GM21825 (cell line): ENCODE measurements at regions not wholly inside any gene's neighbourhood (a gene's known extent, or its start where the extent isn't known, plus 50 kb on each side); places are given as distances from the start of the nearest gene placed in this dataset.
A peak's percentile ranks its signal among the peaks of the same experiment; 100 is the strongest.

Source experiments
- ATAC-seq: cut with Tn5 transposase; IDR thresholded peaks from one replicate; pipeline ENCODE4 v1.9.1; 2021; ENCODE audit warnings: mild to moderate bottlenecking, moderate library complexity; ENCODE audit not compliant: unreplicated experiment

DNA sequence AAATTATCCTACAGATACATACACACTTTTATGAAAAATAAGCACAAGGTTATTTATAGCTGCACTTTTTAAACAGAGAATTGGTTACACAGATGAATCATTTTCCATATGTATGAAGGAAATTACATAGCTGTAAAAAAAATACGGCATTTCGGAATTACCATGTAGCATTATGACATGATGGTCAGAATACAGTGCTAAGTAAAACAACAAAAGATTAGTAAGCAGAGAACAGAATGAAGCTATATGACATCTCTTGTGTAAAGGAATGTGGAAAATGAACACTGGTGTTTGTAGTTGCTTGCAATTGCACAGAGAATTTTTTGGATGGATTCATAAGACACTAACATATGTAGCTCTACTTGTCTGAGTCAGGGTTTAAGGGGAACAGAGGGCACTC lies 1222.0 kb upstream of the PRKX start:
- ATAC-seq = peak; percentile 14

- no peak for ATAC-seq
These were observed 1219.3 kb upstream of the PRKX start for GRCh38 chrX:4932790-4933189.

GRCh38 chrX:4930426-4930825 lies 1217.0 kb upstream of the PRKX start:
- ATAC-seq = no peak

GRCh38 chrX:4925911-4926310 lies 1212.5 kb upstream of the PRKX start:
- no peak for ATAC-seq

- ATAC-seq = no peak
These were observed 1195.9 kb upstream of the PRKX start for GRCh38 chrX:4909348-4909747.

DNA sequence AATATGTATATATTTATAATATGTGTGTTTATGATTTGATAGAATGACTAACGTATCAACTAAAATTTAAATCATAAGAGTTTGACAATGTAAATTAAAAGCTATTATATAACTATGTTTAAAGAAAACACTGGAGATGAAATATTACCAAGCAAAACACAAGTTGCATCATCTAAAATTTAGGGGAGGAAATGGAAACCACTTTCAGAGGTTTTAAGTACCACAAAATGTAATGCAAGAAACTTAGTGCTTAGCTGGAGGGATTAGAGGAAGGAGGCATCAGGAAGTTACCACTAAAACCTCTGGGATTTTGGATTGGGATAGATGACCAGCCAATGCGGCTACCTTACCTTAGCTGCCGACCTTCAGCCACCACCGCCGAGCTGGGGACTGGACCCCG lies 1192.1 kb upstream of the PRKX start:
- no peak for ATAC-seq

DNA sequence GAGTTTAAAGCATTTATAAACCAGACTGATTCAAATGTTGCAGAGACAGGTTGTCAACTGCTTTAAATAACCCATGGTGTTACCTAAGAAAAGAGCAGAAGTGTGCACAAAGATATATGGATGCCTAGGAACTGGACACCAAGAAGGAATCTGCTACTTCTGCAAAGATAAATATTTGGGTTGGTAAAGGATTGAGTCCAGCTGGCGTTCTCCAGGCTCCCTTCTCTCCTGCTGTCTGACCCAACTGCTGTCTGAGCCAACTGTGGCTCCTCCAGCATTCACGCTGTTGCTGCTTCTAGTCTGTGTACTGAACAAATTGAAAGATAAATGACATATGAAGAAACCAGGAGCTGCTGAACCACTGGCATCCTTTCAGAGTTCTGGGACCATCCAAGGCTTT lies 1167.8 kb upstream of the PRKX start:
- ATAC-seq = no peak

DNA sequence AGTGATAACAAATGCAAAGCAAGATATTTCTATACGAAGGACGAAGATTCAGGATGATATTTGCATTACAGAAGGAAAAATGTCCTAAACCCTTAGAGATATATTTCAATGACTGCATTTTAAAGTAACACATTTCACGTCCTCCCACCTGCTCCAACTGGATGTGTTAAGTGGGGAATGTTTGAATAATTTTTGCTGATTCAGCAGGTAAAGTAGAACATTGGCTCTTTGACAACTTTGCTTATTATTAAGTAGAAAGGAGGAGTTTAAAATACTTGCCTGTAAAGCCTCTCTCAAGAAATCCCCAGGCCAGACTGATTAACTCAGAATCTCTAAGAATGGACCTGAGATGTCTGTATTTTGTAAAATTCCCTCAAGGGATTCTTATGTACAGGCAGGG lies 1165.2 kb upstream of the PRKX start:
- ATAC-seq = no peak

DNA sequence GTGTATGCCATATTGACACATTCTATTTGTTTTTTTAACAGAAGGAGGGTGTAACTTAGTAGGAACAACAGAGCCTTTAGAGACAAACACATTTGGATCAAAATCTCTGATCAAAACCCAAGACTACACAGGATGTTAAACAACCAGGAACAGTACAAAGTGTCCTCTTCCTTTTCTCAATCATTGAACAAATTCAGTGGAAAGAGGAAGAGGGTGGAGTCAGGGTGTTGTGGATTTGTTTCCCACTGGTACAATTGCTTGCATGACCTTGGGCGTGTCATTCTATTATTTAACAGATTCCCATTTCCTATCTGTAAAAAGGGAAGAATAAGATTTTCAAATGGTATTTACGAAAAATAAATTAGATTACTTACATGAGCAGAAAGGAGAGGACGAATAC lies 1162.8 kb upstream of the PRKX start:
- no peak for ATAC-seq

DNA sequence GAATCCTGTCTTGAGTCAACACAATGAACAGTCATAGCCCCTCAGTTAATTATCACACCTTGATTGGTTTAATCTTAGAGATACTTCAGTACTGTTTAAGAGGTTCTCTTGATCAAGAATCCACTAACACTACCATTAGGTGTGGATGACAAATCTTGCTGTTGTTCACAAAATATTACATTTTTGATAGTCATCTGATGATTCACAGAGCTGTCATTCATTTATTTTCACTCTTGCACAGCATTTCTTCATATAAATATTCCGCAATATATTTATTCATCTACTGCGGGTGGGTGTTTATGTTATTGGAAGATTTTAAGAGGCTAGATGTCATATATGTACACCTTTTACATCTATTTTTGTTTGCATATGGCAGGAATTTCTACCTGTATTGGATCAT lies 1138.1 kb upstream of the PRKX start:
- no peak for ATAC-seq

GRCh38 chrX:4850312-4850711 lies 1136.9 kb upstream of the PRKX start:
- no peak for ATAC-seq

GRCh38 chrX:4844376-4844775 lies 1130.9 kb upstream of the PRKX start:
- ATAC-seq = no peak

DNA sequence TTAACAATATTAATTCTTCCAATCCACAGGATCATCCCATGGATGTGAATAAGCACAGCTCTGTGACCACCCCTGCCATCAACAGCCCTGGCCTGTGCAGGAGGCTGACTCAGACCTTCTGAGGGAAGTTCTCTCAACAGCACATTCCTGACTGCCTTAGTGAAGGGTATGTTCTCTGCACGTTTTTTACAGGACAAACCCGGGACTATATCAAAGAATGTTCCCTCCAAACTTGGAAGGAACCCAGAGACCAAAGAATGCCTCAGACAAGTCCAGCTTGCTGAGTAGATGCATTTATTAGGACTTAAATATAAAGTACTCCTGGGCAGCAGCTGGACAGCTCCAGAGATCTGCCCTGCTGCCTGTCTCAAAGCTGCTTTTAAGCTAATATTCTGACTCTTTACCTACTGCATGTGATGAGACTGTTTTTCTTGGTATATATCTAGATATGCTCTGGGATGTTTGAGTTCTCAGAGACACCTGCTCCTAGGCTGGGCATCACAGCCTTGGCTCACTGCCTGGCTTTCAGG lies 1127.8 kb upstream of the PRKX start:
- ATAC-seq = no peak

GRCh38 chrX:4831574-4831973 lies 1118.1 kb upstream of the PRKX start:
- no peak for ATAC-seq

GRCh38 chrX:4830880-4831557 lies 1117.6 kb upstream of the PRKX start:
- no peak for ATAC-seq

DNA sequence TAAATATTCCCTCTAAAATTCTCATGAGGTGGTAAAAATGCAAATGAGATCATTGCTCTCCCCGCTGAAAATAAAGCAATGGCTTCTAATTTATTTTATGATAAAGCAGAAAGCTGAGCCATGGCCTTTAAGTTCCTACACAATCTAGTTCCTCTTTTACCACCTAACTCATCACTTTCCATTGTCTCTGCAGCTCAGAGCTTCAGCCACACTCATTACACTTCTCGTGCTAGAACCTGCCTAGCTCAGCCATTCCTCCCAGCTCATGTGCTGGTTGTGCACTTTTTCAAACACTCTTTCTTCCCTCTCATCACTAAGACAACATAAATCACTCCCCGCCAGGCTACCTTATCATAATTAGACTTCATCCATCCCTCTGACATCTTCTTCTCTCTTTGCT lies 1112.1 kb upstream of the PRKX start:
- no peak for ATAC-seq

- ATAC-seq = no peak
These were observed 1096.1 kb upstream of the PRKX start for GRCh38 chrX:4809571-4809970.

DNA sequence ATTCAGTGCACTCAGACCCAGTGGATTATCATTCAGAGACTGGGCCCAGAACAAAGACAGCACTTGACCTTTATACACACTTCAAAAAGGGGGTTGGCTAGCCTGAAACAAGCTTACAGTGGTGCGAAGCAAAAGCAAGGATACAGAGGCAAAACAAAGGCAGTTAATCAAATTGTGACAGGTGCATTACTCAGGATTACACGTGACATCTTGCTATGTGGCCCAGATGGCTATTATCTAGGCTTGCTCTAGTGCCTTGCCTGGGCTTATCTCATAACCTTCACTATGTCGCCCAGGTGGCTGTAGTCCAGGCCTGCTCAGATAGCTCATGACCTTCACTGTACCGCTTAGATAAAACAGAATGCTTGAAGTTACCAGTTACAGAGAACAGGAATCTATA lies 1092.1 kb upstream of the PRKX start:
- ATAC-seq = no peak

DNA sequence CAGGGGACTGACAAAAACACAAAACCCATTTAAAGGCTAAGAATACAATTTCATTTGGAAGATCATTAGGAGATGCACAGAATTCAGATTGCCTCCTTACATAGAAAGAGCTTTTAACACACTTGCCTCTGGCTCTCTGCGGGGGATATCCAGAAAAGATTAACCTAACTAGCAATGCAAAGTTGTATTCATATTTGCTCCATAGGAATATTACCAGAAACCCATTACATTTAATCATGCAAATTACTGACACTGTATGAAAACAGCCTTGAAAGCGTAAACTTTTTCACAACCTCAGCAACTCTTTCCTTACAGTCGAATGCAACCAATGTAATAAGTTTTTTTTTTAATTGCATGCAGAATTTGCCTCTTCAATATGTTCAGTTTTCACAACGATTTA lies 1087.3 kb upstream of the PRKX start:
- ATAC-seq = no peak

- no peak for ATAC-seq
These were observed 1074.5 kb upstream of the PRKX start for GRCh38 chrX:4787971-4788370.

DNA sequence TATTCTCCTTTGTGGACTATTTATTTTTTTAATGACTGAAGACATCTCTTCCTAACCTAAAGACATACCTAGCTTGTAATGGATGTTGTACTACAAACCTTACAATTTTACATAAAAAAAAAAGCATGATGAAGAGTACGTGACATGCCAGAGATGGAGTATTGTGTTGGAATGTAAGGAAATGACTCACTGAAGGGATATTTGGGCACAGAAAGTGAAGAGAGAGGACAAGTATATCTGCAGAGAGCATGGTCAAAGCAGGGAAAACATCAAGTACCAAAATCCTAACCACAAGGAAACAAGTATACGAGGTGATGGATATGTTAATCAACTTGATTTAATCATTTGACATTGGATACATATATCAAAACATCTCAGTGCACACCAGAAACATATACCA lies 1051.4 kb upstream of the PRKX start:
- no peak for ATAC-seq

DNA sequence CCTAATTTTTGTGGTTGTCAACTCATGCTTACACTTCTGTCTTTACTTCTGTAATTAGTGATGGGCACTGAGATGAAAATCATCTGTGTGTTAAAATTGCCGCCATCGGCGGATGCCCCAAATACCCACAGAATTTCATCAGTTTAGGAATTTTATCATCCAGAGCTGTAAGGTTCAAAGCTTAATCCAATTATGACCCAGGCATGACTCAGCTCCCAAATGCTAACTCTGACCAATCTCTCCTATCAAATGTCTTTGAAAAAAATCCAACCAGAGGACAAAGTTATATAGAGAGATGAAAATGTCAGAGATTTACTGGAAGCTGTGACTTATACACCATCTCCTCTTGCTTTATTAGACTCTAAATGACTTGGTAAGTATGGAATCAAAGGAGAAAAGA lies 1048.7 kb upstream of the PRKX start:
- no peak for ATAC-seq

- ATAC-seq = peak; percentile 93
These were observed 1041.6 kb upstream of the PRKX start for GRCh38 chrX:4754878-4755604.
